KMS-11 (cell line): ENCODE measurements at regions not wholly inside any gene's neighbourhood (a gene's known extent, or its start where the extent isn't known, plus 50 kb on each side); places are given as distances from the start of the nearest gene placed in this dataset.

ENCODE experiments used
- H2AFZ ChIP-seq: fragments of 200-600 bp; sonication (generic); 2 replicates; pipeline ENCODE4 v1.6.1; 2016; ENCODE audit warnings: antibody characterized with exemption, mixed run types, low read depth
- H3K27ac ChIP-seq: fragments of 200-600 bp; sonication (generic); 2 replicates; pipeline ENCODE4 v1.6.1; 2016; ENCODE audit warnings: mild to moderate bottlenecking, mixed run types
- H3K27me3 ChIP-seq: fragments of 200-600 bp; sonication (generic); 2 replicates; pipeline ENCODE4 v1.6.1; 2017; ENCODE audit warnings: mild to moderate bottlenecking, low read depth, mixed run types, moderate library complexity; ENCODE audit not compliant: insufficient read depth
- H3K36me3 ChIP-seq: fragments of 200-600 bp; sonication (generic); 2 replicates; pipeline ENCODE4 v1.6.1; 2017; ENCODE audit warnings: mild to moderate bottlenecking, mixed run types; ENCODE audit not compliant: insufficient read depth
- H3K4me1 ChIP-seq: fragments of 200-600 bp; sonication (generic); 2 replicates; pipeline ENCODE4 v1.6.1; 2016; ENCODE audit warnings: mild to moderate bottlenecking, low read depth, mixed run types; ENCODE audit not compliant: poor library complexity, severe bottlenecking
- H3K4me2 ChIP-seq: fragments of 200-600 bp; sonication (generic); 2 replicates; pipeline ENCODE4 v1.7.0; 2016; ENCODE audit warnings: mild to moderate bottlenecking, mixed run types
- H3K4me3 ChIP-seq: fragments of 200-600 bp; sonication (generic); IDR thresholded peaks from 2 replicates; pipeline ENCODE4 v1.6.1; 2017; ENCODE audit warnings: low read depth, low read length, mixed read lengths; ENCODE audit not compliant: insufficient read depth
- H3K79me2 ChIP-seq: fragments of 200-600 bp; sonication (generic); 2 replicates; pipeline ENCODE4 v1.6.1; 2016; ENCODE audit warnings: low read depth, mixed run types; ENCODE audit not compliant: insufficient read depth
- H3K9ac ChIP-seq: fragments of 200-600 bp; sonication (generic); 2 replicates; pipeline ENCODE4 v1.6.1; 2016; ENCODE audit warnings: mild to moderate bottlenecking, mixed run types
- H4K20me1 ChIP-seq: fragments of 200-600 bp; sonication (generic); 2 replicates; pipeline ENCODE4 v1.6.1; 2016; ENCODE audit warnings: mild to moderate bottlenecking, mixed run types; ENCODE audit not compliant: insufficient read depth
- CTCF ChIP-seq: fragments of 200-600 bp; sonication (generic); conservative IDR thresholded peaks from 2 replicates; pipeline ENCODE4 v1.6.1; 2017; ENCODE audit warnings: low read depth, mild to moderate bottlenecking, antibody characterized with exemption, low read length, moderate library complexity, mixed read lengths

- H3K9ac ChIP-seq: no peak overlapping the region
- no peak overlapping the region for H3K4me2 ChIP-seq
- H3K4me3 ChIP-seq: no peak overlapping the region
- H3K27me3 ChIP-seq: no peaks in the 10 kb centered on the region
- H4K20me1 ChIP-seq: no peaks in the 10 kb centered on the region
- no peak overlapping the region for H2AFZ ChIP-seq
- H3K4me1 ChIP-seq: no peaks in the 10 kb centered on the region
- H3K27ac ChIP-seq: no peak overlapping the region
- no peaks in the 10 kb centered on the region for H3K79me2 ChIP-seq
- TF ChIP-seq CTCF: no peak
- H3K36me3 ChIP-seq: no peaks in the 10 kb centered on the region
Measured at GRCh38 chr11:98549571-98549970, 471.2 kb upstream of the CNTN5 start.

DNA sequence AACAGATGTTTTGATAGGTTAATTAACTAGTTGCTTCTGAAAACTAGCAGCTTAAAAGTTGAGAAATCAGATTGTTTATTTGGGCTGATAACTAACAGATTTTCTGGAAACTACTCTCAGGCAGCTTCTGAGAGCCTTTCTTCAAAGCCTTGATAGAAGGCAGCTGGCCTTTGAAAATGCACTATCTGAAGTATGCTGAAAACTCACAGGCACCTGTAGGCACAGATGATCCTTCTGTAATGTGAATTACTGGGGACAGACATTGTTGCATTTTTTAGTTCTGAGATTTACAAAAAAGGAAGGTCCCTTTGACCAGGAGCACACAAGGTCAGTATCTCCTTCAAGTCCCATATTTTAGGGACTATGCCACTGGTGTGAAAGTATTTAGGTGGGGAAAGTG, 460.8 kb upstream of the CNTN5 start:
- H2AFZ ChIP-seq: no peak overlapping the region
- no peak for TF ChIP-seq CTCF
- H3K79me2 ChIP-seq: no peaks in the 10 kb centered on the region
- H3K4me2 ChIP-seq: no peak overlapping the region
- no peak overlapping the region for H3K9ac ChIP-seq
- no peaks in the 10 kb centered on the region for H4K20me1 ChIP-seq
- no peaks in the 10 kb centered on the region for H3K36me3 ChIP-seq
- no peaks in the 10 kb centered on the region for H3K27me3 ChIP-seq
- H3K4me1 ChIP-seq: no peaks in the 10 kb centered on the region
- no peak overlapping the region for H3K4me3 ChIP-seq
- H3K27ac ChIP-seq: no peak overlapping the region

DNA sequence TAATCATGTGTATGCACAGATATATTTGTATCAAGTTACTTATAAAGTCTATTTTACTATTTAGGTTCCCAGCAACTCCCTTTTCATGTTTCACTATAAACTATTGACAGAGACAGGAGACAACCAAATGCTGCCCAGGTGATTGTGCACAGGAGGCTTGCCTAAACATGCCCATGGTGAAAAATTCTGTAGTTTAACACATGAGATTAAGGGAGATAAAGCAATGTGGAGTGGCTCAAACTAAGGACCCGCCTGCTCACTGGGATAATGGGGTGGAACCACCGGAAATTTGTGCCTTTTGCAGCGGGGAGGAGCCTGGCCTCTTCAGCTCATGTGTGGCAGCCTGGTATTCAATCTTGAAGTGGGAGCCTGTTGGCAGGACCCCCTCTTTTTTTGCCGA, 459.5 kb upstream of the CNTN5 start:
- no peaks in the 10 kb centered on the region for H4K20me1 ChIP-seq
- no peak overlapping the region for H3K27ac ChIP-seq
- no peak overlapping the region for H3K9ac ChIP-seq
- no peaks in the 10 kb centered on the region for H3K4me1 ChIP-seq
- H2AFZ ChIP-seq: no peak overlapping the region
- no peaks in the 10 kb centered on the region for H3K27me3 ChIP-seq
- H3K4me2 ChIP-seq: no peak overlapping the region
- no peak overlapping the region for H3K4me3 ChIP-seq
- no peaks in the 10 kb centered on the region for H3K36me3 ChIP-seq
- TF ChIP-seq CTCF: no peak
- no peaks in the 10 kb centered on the region for H3K79me2 ChIP-seq

GRCh38 chr11:98561877-98562395, 458.8 kb upstream of the CNTN5 start:
- H2AFZ ChIP-seq: no peak overlapping the region
- no peaks in the 10 kb centered on the region for H3K4me1 ChIP-seq
- H3K36me3 ChIP-seq: no peaks in the 10 kb centered on the region
- H4K20me1 ChIP-seq: no peaks in the 10 kb centered on the region
- H3K9ac ChIP-seq: no peak overlapping the region
- H3K27ac ChIP-seq: no peak overlapping the region
- no peaks in the 10 kb centered on the region for H3K27me3 ChIP-seq
- no peak overlapping the region for H3K4me2 ChIP-seq
- H3K79me2 ChIP-seq: no peaks in the 10 kb centered on the region
- no peak for TF ChIP-seq CTCF
- no peak overlapping the region for H3K4me3 ChIP-seq
